ENCODE measurements at regions not wholly inside any gene's neighbourhood (a gene's known extent, or its start where the extent isn't known, plus 50 kb on each side); places are given as distances from the start of the nearest gene placed in this dataset.
"Not testable (repeated sequence)": the region's sequence is repeated elsewhere in the genome, so short reads cannot be mapped to it uniquely, and the experiment has no call there.

DNA sequence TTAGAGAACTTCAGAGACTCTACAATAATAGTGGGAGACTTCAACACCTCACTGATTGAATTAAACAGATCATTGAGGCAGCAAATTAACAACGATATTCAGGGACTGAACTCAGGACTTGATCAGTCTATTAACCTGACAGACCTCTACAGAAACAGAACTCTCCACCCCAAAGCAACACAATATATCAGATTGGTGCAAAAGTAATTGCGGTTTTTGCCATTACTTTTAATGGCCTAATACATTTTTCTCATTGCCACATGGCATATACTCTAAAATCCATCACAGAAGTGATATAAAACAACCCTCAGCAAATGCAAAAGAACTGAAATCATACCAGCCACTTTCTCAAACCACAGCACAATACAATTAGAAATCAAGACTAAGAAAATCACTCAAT lies 298.1 kb upstream of the SGO1 start:
- H3K9me3 ChIP-seq: peaks cover 0 to 27% (median 1%) of the 10 kb centered on the region in 4 donors
- H3K27ac ChIP-seq: no peak overlapping the region
- TF ChIP-seq, protein P1, sequence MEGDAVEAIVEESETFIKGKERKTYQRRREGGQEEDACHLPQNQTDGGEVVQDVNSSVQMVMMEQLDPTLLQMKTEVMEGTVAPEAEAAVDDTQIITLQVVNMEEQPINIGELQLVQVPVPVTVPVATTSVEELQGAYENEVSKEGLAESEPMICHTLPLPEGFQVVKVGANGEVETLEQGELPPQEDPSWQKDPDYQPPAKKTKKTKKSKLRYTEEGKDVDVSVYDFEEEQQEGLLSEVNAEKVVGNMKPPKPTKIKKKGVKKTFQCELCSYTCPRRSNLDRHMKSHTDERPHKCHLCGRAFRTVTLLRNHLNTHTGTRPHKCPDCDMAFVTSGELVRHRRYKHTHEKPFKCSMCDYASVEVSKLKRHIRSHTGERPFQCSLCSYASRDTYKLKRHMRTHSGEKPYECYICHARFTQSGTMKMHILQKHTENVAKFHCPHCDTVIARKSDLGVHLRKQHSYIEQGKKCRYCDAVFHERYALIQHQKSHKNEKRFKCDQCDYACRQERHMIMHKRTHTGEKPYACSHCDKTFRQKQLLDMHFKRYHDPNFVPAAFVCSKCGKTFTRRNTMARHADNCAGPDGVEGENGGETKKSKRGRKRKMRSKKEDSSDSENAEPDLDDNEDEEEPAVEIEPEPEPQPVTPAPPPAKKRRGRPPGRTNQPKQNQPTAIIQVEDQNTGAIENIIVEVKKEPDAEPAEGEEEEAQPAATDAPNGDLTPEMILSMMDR (IDR thresholded peaks at IDR 0.05): no peak
- TF ChIP-seq EP300 (IDR thresholded peaks at IDR 0.05) (no peak), POLR2A (IDR thresholded peaks at IDR 0.05) (no peak)
- H3K4me3 ChIP-seq: no peak overlapping the region
- H3K27me3 ChIP-seq: no peaks in the 10 kb centered on the region
- no peak for DNase-seq (ENCODE audit: low spot score in 2 of 2)
- WGBS, 2 donors: 82 to 83% methylated on average over 2 of the region's 2 CpGs
- no peaks in the 10 kb centered on the region for H3K36me3 ChIP-seq
- H3K4me1 ChIP-seq: no peaks in the 10 kb centered on the region

DNA sequence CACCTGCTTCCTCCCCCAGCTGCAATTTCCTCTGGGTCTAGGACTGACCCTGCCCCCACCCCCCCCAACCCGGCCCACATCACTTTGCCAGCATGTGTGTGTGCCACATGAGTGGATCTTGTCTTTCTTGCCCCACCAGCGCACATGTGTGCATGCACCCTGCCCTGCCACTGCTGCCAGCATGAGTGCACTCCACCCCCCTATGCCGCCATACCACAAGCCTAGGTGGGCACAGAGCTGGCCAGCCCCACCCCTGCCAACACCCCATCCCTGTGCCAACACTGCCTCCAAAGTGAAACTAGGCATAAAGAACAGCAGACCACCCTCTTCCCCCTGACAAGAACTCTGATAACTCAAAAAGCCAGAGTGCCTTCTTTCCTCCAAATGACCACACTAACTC lies 296.3 kb upstream of the SGO1 start:
- Histone ChIP-seq H3K27ac (no peak overlapping the region), H3K4me3 (no peak overlapping the region), H3K27me3 (no peaks in the 10 kb centered on the region), H3K9me3 (peaks cover 0 to 27% (median 1%) of the 10 kb centered on the region in 4 donors), H3K4me1 (no peaks in the 10 kb centered on the region), H3K36me3 (no peaks in the 10 kb centered on the region)
- DNase-seq (ENCODE audit: low spot score in 2 of 2): no peak
- no peak for TF ChIP-seq POLR2A (IDR thresholded peaks at IDR 0.05)
- TF ChIP-seq, protein P1 (IDR thresholded peaks at IDR 0.05): no peak
- TF ChIP-seq EP300 (IDR thresholded peaks at IDR 0.05): no peak
- 67 to 100% methylated on average over 1 to 3 of the region's 3 CpGs for WGBS, 2 donors

DNA sequence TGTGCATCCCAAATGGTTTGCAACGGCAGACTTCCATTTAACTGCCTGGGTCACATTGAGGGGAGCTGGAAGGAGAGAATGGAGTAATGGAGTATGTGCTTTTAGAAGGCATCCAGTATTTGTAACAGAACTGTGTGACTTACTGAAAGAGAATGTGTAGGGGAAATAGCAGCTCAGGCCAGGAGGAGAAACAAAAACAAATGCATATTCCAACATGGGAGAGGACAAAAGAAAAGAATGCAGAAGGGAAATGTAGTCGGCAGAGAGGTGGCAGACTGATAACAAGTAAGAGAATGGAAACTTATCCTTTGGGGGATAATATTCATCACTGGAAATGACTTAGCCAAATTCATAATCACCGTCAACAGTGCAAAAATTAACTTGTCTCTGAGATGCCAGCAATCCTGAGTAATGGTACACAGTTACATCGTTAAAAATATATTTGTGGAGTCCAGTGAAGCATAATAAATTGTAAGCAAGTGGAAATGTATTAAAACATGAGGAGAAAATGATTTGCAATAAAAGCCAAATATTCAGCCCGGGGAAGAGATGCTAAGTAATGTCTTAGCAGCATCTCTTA lies 294.9 kb upstream of the SGO1 start:
- WGBS, 2 donors: 58 to 61% methylated on average over 5 of the region's 5 CpGs
- H3K4me3 ChIP-seq: no peak overlapping the region
- H3K9me3 ChIP-seq: peaks cover 0 to 27% (median 1%) of the 10 kb centered on the region in 4 donors
- TF ChIP-seq POLR2A (IDR thresholded peaks at IDR 0.05) (no peak), EP300 (IDR thresholded peaks at IDR 0.05) (no peak)
- TF ChIP-seq, protein P1 (IDR thresholded peaks at IDR 0.05): no peak
- H3K4me1 ChIP-seq: no peaks in the 10 kb centered on the region
- H3K36me3 ChIP-seq: no peaks in the 10 kb centered on the region
- H3K27me3 ChIP-seq: no peaks in the 10 kb centered on the region
- H3K27ac ChIP-seq: no peak overlapping the region
- DNase-seq (ENCODE audit: low spot score in 2 of 2): no peak

DNA sequence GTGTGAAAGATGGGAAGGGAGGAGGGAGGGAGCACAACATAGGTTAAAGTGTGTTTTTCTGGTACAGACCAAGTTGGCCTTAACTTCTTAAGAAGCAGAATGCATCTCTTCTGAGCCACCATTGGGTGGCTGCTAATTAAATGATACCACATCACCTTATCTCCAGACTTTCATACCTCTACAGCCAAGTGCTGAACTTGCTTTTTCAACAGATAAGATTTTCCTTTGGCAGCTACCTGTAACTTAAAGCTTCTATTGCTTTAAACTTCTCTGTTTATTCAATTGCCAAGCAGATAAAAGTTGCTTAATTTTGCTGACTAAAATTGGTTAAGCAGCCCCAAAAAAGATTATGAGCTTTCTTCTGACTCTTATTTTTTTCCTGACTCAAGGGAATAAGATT lies 292.4 kb upstream of the SGO1 start:
- DNase-seq (ENCODE audit: low spot score in 2 of 2): no peak
- no peak for TF ChIP-seq EP300 (IDR thresholded peaks at IDR 0.05)
- TF ChIP-seq, protein P1 (IDR thresholded peaks at IDR 0.05): no peak
- TF ChIP-seq POLR2A (IDR thresholded peaks at IDR 0.05): no peak
- no peak overlapping the region for H3K4me3 ChIP-seq

DNA sequence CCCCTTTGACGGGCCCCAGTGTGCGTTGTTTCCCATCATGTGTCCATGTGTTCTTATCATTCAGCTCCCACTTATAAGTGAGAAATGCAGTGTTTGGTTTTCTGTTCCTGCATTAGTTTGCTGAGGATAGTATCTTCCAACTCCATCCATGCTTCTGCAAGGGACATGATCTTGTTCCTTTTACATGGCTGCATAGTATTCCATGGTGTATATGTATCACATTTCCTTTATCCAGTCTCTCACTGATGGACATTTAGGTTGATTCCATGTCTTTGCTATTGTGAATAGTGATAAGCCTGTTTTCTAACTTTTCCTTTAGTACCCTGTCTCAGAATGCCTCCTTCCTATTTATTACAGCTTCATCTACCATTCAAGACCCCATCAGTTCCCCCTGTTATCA lies 278.2 kb upstream of the SGO1 start:
- H3K36me3 ChIP-seq; H3K27ac ChIP-seq; H3K4me1 ChIP-seq; H3K4me3 ChIP-seq; H3K27me3 ChIP-seq; DNase-seq (ENCODE audit: low spot score in 2 of 2): not testable (repeated sequence)
- peaks cover 0 to 16% (median 0%) of the 10 kb centered on the region in 4 donors for H3K9me3 ChIP-seq
- 91 to 95% methylated on average over 2 of the region's 2 CpGs for WGBS, 2 donors

More for the DNA sequence above, 292.4 kb upstream of the SGO1 start:
- Histone ChIP-seq H3K27ac (no peak overlapping the region), H3K27me3 (no peaks in the 10 kb centered on the region), H3K9me3 (peaks cover 0 to 18% (median 1%) of the 10 kb centered on the region in 4 donors), H3K36me3 (no peaks in the 10 kb centered on the region), H3K4me1 (no peaks in the 10 kb centered on the region)

DNA sequence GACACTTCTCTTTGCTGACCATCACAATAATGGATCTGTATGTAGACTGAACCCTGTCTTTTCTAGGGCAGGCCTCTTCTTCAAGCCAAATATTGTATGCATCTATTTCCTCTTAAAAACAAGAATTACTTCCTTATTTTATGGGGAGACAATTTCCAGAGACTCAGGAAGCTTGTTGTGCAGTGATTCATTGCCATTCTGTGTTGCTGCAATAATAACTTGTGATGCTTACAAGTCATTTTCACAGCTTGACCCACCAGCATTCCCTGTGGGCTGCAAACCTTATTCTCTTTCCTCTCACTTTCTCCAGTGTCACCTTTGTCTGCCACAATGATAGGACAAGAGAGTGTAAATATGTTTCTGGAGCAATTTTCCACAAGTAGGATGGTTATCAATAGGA lies 276.7 kb upstream of the SGO1 start:
- Histone ChIP-seq H3K27me3 (no peaks in the 10 kb centered on the region), H3K36me3 (no peaks in the 10 kb centered on the region), H3K27ac (no peak overlapping the region), H3K4me3 (no peak overlapping the region), H3K4me1 (no peaks in the 10 kb centered on the region), H3K9me3 (peaks cover 0 to 18% (median 0%) of the 10 kb centered on the region in 4 donors)
- TF ChIP-seq POLR2A (IDR thresholded peaks at IDR 0.05) (no peak), EP300 (IDR thresholded peaks at IDR 0.05) (no peak)
- TF ChIP-seq, protein P1 (IDR thresholded peaks at IDR 0.05): no peak
- no peak for DNase-seq (ENCODE audit: low spot score in 2 of 2)

All from tibial nerve (tissue), 4 donors.